Activated naive CD4-positive, alpha-beta T cell treated with anti-CD3 and anti-CD28 coated beads, Interleukin-2, amount 50 U/mL, for 24 hours (primary cell): ENCODE measurements at regions not wholly inside any gene's neighbourhood (a gene's known extent, or its start where the extent isn't known, plus 50 kb on each side); places are given as distances from the start of the nearest gene placed in this dataset.
"Not testable (repeated sequence)": the region's sequence is repeated elsewhere in the genome, so short reads cannot be mapped to it uniquely, and the experiment has no call there.

ENCODE experiments used
- H3K27ac Mint-ChIP-seq: one replicate; pipeline ENCODE4 v1.8.0; 2021; ENCODE audit warnings: mild to moderate bottlenecking, mixed read lengths
- H3K27me3 Mint-ChIP-seq: one replicate; pipeline ENCODE4 v1.8.0; 2021; ENCODE audit warnings: mixed read lengths
- H3K36me3 Mint-ChIP-seq: one replicate; pipeline ENCODE4 v1.8.0; 2021; ENCODE audit warnings: mixed read lengths
- H3K4me1 Mint-ChIP-seq: one replicate; pipeline ENCODE4 v1.8.0; 2021; ENCODE audit warnings: mixed read lengths
- H3K4me3 Mint-ChIP-seq: one replicate; pipeline ENCODE4 v1.8.0; 2021; ENCODE audit warnings: mild to moderate bottlenecking, mixed read lengths
- H3K9me3 Mint-ChIP-seq: one replicate; pipeline ENCODE4 v1.8.0; 2021; ENCODE audit warnings: mixed read lengths

GRCh38 chr4:58871509-58871908, 1761.3 kb upstream of the IGFBP7 start:
- Mint-ChIP-seq H3K9me3 (peaks cover 11% of the 10 kb centered on the region), H3K27ac (no peak overlapping the region)

GRCh38 chr4:58849026-58849425, 1738.8 kb upstream of the IGFBP7 start:
- Mint-ChIP-seq H3K36me3 (no peaks in the 10 kb centered on the region), H3K4me1 (no peaks in the 10 kb centered on the region), H3K27ac (no peak overlapping the region), H3K9me3 (no peaks in the 10 kb centered on the region), H3K27me3 (no peaks in the 10 kb centered on the region), H3K4me3 (no peak overlapping the region)

More at GRCh38 chr4:58871509-58871908, 1761.3 kb upstream of the IGFBP7 start:
- Mint-ChIP-seq H3K4me3 (no peak overlapping the region), H3K36me3 (no peaks in the 10 kb centered on the region), H3K4me1 (no peaks in the 10 kb centered on the region), H3K27me3 (no peaks in the 10 kb centered on the region)

GRCh38 chr4:58843455-58843854, 1733.3 kb upstream of the IGFBP7 start:
- Mint-ChIP-seq H3K27ac (no peak overlapping the region), H3K9me3 (peaks cover 11% of the 10 kb centered on the region), H3K36me3 (no peaks in the 10 kb centered on the region), H3K4me1 (no peaks in the 10 kb centered on the region), H3K4me3 (no peak overlapping the region), H3K27me3 (no peaks in the 10 kb centered on the region)

- Mint-ChIP-seq H3K27me3 (no peaks in the 10 kb centered on the region), H3K36me3 (no peaks in the 10 kb centered on the region), H3K9me3 (peaks cover 11% of the 10 kb centered on the region), H3K4me1 (no peaks in the 10 kb centered on the region), H3K4me3 (no peak overlapping the region), H3K27ac (no peak overlapping the region)
Measured at GRCh38 chr4:58833126-58833525, 1722.9 kb upstream of the IGFBP7 start.

- Mint-ChIP-seq H3K9me3 (peaks cover 17% of the 10 kb centered on the region), H3K4me1 (no peaks in the 10 kb centered on the region), H3K27me3 (no peaks in the 10 kb centered on the region), H3K27ac (no peak overlapping the region), H3K36me3 (no peaks in the 10 kb centered on the region), H3K4me3 (no peak overlapping the region)
Measured at GRCh38 chr4:58825278-58825677, 1715.1 kb upstream of the IGFBP7 start.

GRCh38 chr4:58818560-58818959, 1708.4 kb upstream of the IGFBP7 start:
- H3K27me3 Mint-ChIP-seq, H3K4me1 Mint-ChIP-seq, H3K4me3 Mint-ChIP-seq, H3K27ac Mint-ChIP-seq, H3K36me3 Mint-ChIP-seq: not testable (repeated sequence)
- peaks cover 22% of the 10 kb centered on the region for H3K9me3 Mint-ChIP-seq

GRCh38 chr4:58809948-58810347, 1699.8 kb upstream of the IGFBP7 start:
- Mint-ChIP-seq H3K4me3 (no peak overlapping the region), H3K4me1 (no peaks in the 10 kb centered on the region), H3K27ac (no peak overlapping the region), H3K27me3 (no peaks in the 10 kb centered on the region), H3K9me3 (peaks cover 24% of the 10 kb centered on the region), H3K36me3 (no peaks in the 10 kb centered on the region)

GRCh38 chr4:58809366-58809765, 1699.2 kb upstream of the IGFBP7 start:
- no peaks in the 10 kb centered on the region for H3K4me1 Mint-ChIP-seq
- H3K36me3 Mint-ChIP-seq = no peaks in the 10 kb centered on the region
- H3K27me3 Mint-ChIP-seq = no peaks in the 10 kb centered on the region
- peaks cover 21% of the 10 kb centered on the region for H3K9me3 Mint-ChIP-seq
- no peak overlapping the region for H3K4me3 Mint-ChIP-seq
- no peak overlapping the region for H3K27ac Mint-ChIP-seq

- Mint-ChIP-seq H3K27ac (no peak overlapping the region), H3K9me3 (peaks cover 21% of the 10 kb centered on the region), H3K27me3 (no peaks in the 10 kb centered on the region), H3K36me3 (no peaks in the 10 kb centered on the region), H3K4me1 (no peaks in the 10 kb centered on the region), H3K4me3 (no peak overlapping the region)
Measured at GRCh38 chr4:58808817-58809216, 1698.6 kb upstream of the IGFBP7 start.

- no peaks in the 10 kb centered on the region for H3K36me3 Mint-ChIP-seq
- H3K27ac Mint-ChIP-seq = no peak overlapping the region
- H3K9me3 Mint-ChIP-seq = peaks cover 19% of the 10 kb centered on the region
- H3K4me1 Mint-ChIP-seq = no peaks in the 10 kb centered on the region
- no peak overlapping the region for H3K4me3 Mint-ChIP-seq
- H3K27me3 Mint-ChIP-seq = no peaks in the 10 kb centered on the region
Measured at GRCh38 chr4:58807843-58808615, 1697.8 kb upstream of the IGFBP7 start.

- Mint-ChIP-seq H3K36me3 (no peaks in the 10 kb centered on the region), H3K9me3 (no peaks in the 10 kb centered on the region), H3K27ac (no peak overlapping the region), H3K4me3 (no peak overlapping the region), H3K27me3 (no peaks in the 10 kb centered on the region), H3K4me1 (no peaks in the 10 kb centered on the region)
Measured at GRCh38 chr4:58776627-58777026, 1666.4 kb upstream of the IGFBP7 start.

- no peaks in the 10 kb centered on the region for H3K27me3 Mint-ChIP-seq
- H3K4me1 Mint-ChIP-seq = no peaks in the 10 kb centered on the region
- H3K36me3 Mint-ChIP-seq = no peaks in the 10 kb centered on the region
- no peak overlapping the region for H3K27ac Mint-ChIP-seq
- no peaks in the 10 kb centered on the region for H3K9me3 Mint-ChIP-seq
- no peak overlapping the region for H3K4me3 Mint-ChIP-seq
Measured at GRCh38 chr4:58767598-58767997, 1657.4 kb upstream of the IGFBP7 start.

- Mint-ChIP-seq H3K36me3 (no peaks in the 10 kb centered on the region), H3K4me3 (no peak overlapping the region), H3K27me3 (no peaks in the 10 kb centered on the region), H3K9me3 (no peaks in the 10 kb centered on the region), H3K27ac (no peak overlapping the region), H3K4me1 (no peaks in the 10 kb centered on the region)
Measured at GRCh38 chr4:58766763-58767162, 1656.6 kb upstream of the IGFBP7 start.

GRCh38 chr4:58761563-58761962, 1651.4 kb upstream of the IGFBP7 start:
- Mint-ChIP-seq H3K4me1 (no peaks in the 10 kb centered on the region), H3K9me3 (no peaks in the 10 kb centered on the region), H3K36me3 (no peaks in the 10 kb centered on the region), H3K4me3 (no peak overlapping the region), H3K27me3 (no peaks in the 10 kb centered on the region), H3K27ac (no peak overlapping the region)

GRCh38 chr4:58760737-58761136, 1650.6 kb upstream of the IGFBP7 start:
- Mint-ChIP-seq H3K27me3 (no peaks in the 10 kb centered on the region), H3K4me3 (no peak overlapping the region), H3K4me1 (no peaks in the 10 kb centered on the region), H3K27ac (no peak overlapping the region), H3K36me3 (no peaks in the 10 kb centered on the region), H3K9me3 (no peaks in the 10 kb centered on the region)

GRCh38 chr4:58760100-58760499, 1649.9 kb upstream of the IGFBP7 start:
- H3K4me3 Mint-ChIP-seq = no peak overlapping the region
- H3K27me3 Mint-ChIP-seq = no peaks in the 10 kb centered on the region
- no peaks in the 10 kb centered on the region for H3K36me3 Mint-ChIP-seq
- H3K27ac Mint-ChIP-seq = no peak overlapping the region
- no peaks in the 10 kb centered on the region for H3K9me3 Mint-ChIP-seq
- H3K4me1 Mint-ChIP-seq = no peaks in the 10 kb centered on the region

GRCh38 chr4:58749206-58749605, 1639.0 kb upstream of the IGFBP7 start:
- H3K4me3 Mint-ChIP-seq = no peak overlapping the region

More at GRCh38 chr4:58749206-58749605, 1639.0 kb upstream of the IGFBP7 start:
- Mint-ChIP-seq H3K27ac (no peak overlapping the region), H3K27me3 (no peaks in the 10 kb centered on the region), H3K9me3 (no peaks in the 10 kb centered on the region), H3K4me1 (no peaks in the 10 kb centered on the region), H3K36me3 (no peaks in the 10 kb centered on the region)
